Keratinocyte (primary cell): ENCODE measurements at regions not wholly inside any gene's neighbourhood (a gene's known extent, or its start where the extent isn't known, plus 50 kb on each side); places are given as distances from the start of the nearest gene placed in this dataset.

Experiments
- DNase-seq: peaks from one replicate; pipeline ENCODE4 v3.0.0-alpha.2; 2011; ENCODE audit warnings: low read depth, missing footprints, low spot score
- FAIRE-seq: peaks from 2 replicates; lab custom pipeline; 2011; peaks lifted over from hg19 to GRCh38; lab: Jason Lieb, UNC
- H2AFZ ChIP-seq: 2 replicates; pipeline ENCODE4 v1.6.0; 2012; ENCODE audit warnings: low read length, control low read depth, inconsistent platforms; ENCODE audit not compliant: control insufficient read depth
- H3K27ac ChIP-seq: 2 replicates; pipeline ENCODE4 v1.5.1; 2011; ENCODE audit warnings: low read length; ENCODE audit not compliant: control insufficient read depth, insufficient read depth
- H3K27me3 ChIP-seq: 3 replicates; pipeline ENCODE4 v1.6.0; 2011; ENCODE audit warnings: low read length; ENCODE audit not compliant: control insufficient read depth, insufficient read depth; ENCODE audit errors: extremely low read depth
- H3K36me3 ChIP-seq, 2 experiments: 2 replicates in 1 of 2; 3 replicates in 1 of 2; pipeline ENCODE4 v1.5.1; 2011; ENCODE audit warnings: low read length in 2 of 2, mild to moderate bottlenecking in 1 of 2; ENCODE audit not compliant: control insufficient read depth in 2 of 2, insufficient read depth in 2 of 2; ENCODE audit errors: extremely low read depth in 1 of 2
- H3K4me1 ChIP-seq: 3 replicates; pipeline ENCODE4 v1.5.1; 2011; ENCODE audit warnings: low read length; ENCODE audit not compliant: control insufficient read depth, insufficient read depth; ENCODE audit errors: extremely low read depth
- H3K4me2 ChIP-seq: 3 replicates; pipeline ENCODE4 v1.6.0; 2011; ENCODE audit warnings: low read depth, low read length; ENCODE audit not compliant: control insufficient read depth, insufficient read depth; ENCODE audit errors: extremely low read depth
- H3K4me3 ChIP-seq, 3 experiments: fragments of 200-600 bp in 1 of 3; sonication (generic) in 1 of 3; 2 replicates in 2 of 3; 3 replicates in 1 of 3; pipeline ENCODE4 v1.5.1; 2011 to 2016; ENCODE audit warnings: low read length in 3 of 3, mild to moderate bottlenecking in 3 of 3, control low read depth in 2 of 3, inconsistent platforms in 1 of 3, low read depth in 1 of 3, mixed read lengths in 1 of 3, mixed run types in 1 of 3, moderate library complexity in 1 of 3; ENCODE audit not compliant: control insufficient read depth in 2 of 3, insufficient read depth in 2 of 3; ENCODE audit errors: extremely low read depth in 1 of 3
- H3K79me2 ChIP-seq: 2 replicates; pipeline ENCODE4 v1.6.0; 2012; ENCODE audit warnings: low read length; ENCODE audit not compliant: control insufficient read depth, insufficient read depth
- H3K9ac ChIP-seq: 3 replicates; pipeline ENCODE4 v1.6.0; 2011; ENCODE audit warnings: low read length; ENCODE audit not compliant: control insufficient read depth, insufficient read depth; ENCODE audit errors: extremely low read depth
- H3K9me1 ChIP-seq: 3 replicates; pipeline ENCODE4 v1.6.0; 2011; ENCODE audit warnings: low read length; ENCODE audit not compliant: control insufficient read depth, insufficient read depth; ENCODE audit errors: extremely low read depth
- H3K9me3 ChIP-seq: 2 replicates; pipeline ENCODE4 v1.5.1; 2012; ENCODE audit warnings: low read depth, low read length; ENCODE audit not compliant: control insufficient read depth
- H4K20me1 ChIP-seq: 3 replicates; pipeline ENCODE4 v1.6.0; 2011; ENCODE audit warnings: low read length; ENCODE audit not compliant: control insufficient read depth, insufficient read depth; ENCODE audit errors: extremely low read depth
- CTCF ChIP-seq, 3 experiments: IDR thresholded peaks in 1 of 3; conservative IDR thresholded peaks in 1 of 3; optimal IDR thresholded peaks in 1 of 3; 2 replicates in 2 of 3; 3 replicates in 1 of 3; pipeline versions ENCODE3 to v1.5.1; 2011; ENCODE audit warnings: low read length in 3 of 3, mild to moderate bottlenecking in 3 of 3, moderate library complexity in 2 of 3, control low read depth in 1 of 3, inconsistent platforms in 1 of 3; ENCODE audit not compliant: insufficient read depth in 2 of 3; ENCODE audit errors: extremely low read depth in 1 of 3
- EZH2 ChIP-seq: IDR thresholded peaks from one replicate; pipeline ENCODE4 v1.6.1; 2012; ENCODE audit warnings: inconsistent platforms, mild to moderate bottlenecking, low read length, moderate library complexity
- dilution Hi-C: fragments of 300-500 bp; cut with MboI; formaldehyde crosslinking; loops from one replicate; pipeline ENCODE4 v1.7.0; 2020; ENCODE audit warnings: low sequenced_read_pairs; ENCODE audit not compliant: extremely low pct_ligation_motif_present

GRCh38 chr7:13257661-13258060 is 570.2 kb downstream of the ARL4A start:
- FAIRE-seq (no peak), DNase-seq (no peak)
- no peak overlapping the region for H3K9ac ChIP-seq
- H3K4me1 ChIP-seq: no peaks in the 10 kb centered on the region
- no peak overlapping the region for H2AFZ ChIP-seq
- H3K79me2 ChIP-seq: no peaks in the 10 kb centered on the region
- dilution Hi-C loops: loop anchor here (25.0 kb wide), 1 partner anchor 570 kb away; the partner anchor contains the start of gene ARL4A
- H3K36me3 ChIP-seq: no peaks in the 10 kb centered on the region
- no peak overlapping the region for H3K27ac ChIP-seq
- no peak overlapping the region for H3K4me2 ChIP-seq
- no peaks in the 10 kb centered on the region for H4K20me1 ChIP-seq
- no peak overlapping the region for H3K4me3 ChIP-seq
- H3K27me3 ChIP-seq: no peaks in the 10 kb centered on the region
- no peaks in the 10 kb centered on the region for H3K9me1 ChIP-seq
- H3K9me3 ChIP-seq: no peaks in the 10 kb centered on the region
- no peak for TF ChIP-seq CTCF (optimal IDR thresholded peaks at IDR 0.05 in 1 of 3, IDR thresholded peaks at IDR 0.05 in 1 of 3, conservative IDR thresholded peaks at IDR 0.05 in 1 of 3; ENCODE audit: extremely low read depth in 1 of 3, insufficient read depth in 2 of 3, low read length in 3 of 3)
- no peak for TF ChIP-seq EZH2

GRCh38 chr7:13258386-13258785 is 571.0 kb downstream of the ARL4A start:
- FAIRE-seq (no peak), DNase-seq (no peak)
- dilution Hi-C loops: loop anchor here (25.0 kb wide), 1 partner anchor 571 kb away; the partner anchor contains the start of gene ARL4A
- H4K20me1 ChIP-seq: no peaks in the 10 kb centered on the region
- no peak overlapping the region for H3K27ac ChIP-seq
- no peak overlapping the region for H3K4me3 ChIP-seq
- no peaks in the 10 kb centered on the region for H3K79me2 ChIP-seq
- H3K9me3 ChIP-seq: no peaks in the 10 kb centered on the region
- no peak overlapping the region for H3K9ac ChIP-seq
- H2AFZ ChIP-seq: no peak overlapping the region
- H3K4me2 ChIP-seq: no peak overlapping the region
- TF ChIP-seq CTCF (optimal IDR thresholded peaks at IDR 0.05 in 1 of 3, IDR thresholded peaks at IDR 0.05 in 1 of 3, conservative IDR thresholded peaks at IDR 0.05 in 1 of 3; ENCODE audit: extremely low read depth in 1 of 3, insufficient read depth in 2 of 3, low read length in 3 of 3) (no peak), EZH2 (no peak)
- H3K9me1 ChIP-seq: no peaks in the 10 kb centered on the region
- H3K27me3 ChIP-seq: no peaks in the 10 kb centered on the region
- H3K36me3 ChIP-seq: no peaks in the 10 kb centered on the region
- H3K4me1 ChIP-seq: no peaks in the 10 kb centered on the region
